Hepatocyte (in vitro differentiated cells): ENCODE measurements at regions not wholly inside any gene's neighbourhood (a gene's known extent, or its start where the extent isn't known, plus 50 kb on each side); places are given as distances from the start of the nearest gene placed in this dataset.

Experiments used
- DNase-seq: peaks from one replicate; pipeline ENCODE4 v3.0.0-alpha.2; 2016; ENCODE audit warnings: low spot score
- H2AFZ ChIP-seq: fragments of 200-600 bp; sonication (generic); 2 replicates; pipeline ENCODE4 v1.6.0; 2016; ENCODE audit warnings: antibody characterized with exemption, mild to moderate bottlenecking
- H3K27ac ChIP-seq: fragments of 200-600 bp; sonication (generic); 2 replicates; pipeline ENCODE4 v1.5.1; 2016; ENCODE audit warnings: mild to moderate bottlenecking
- H3K27me3 ChIP-seq: fragments of 200-600 bp; sonication (generic); 2 replicates; pipeline ENCODE4 v1.6.1; 2016
- H3K36me3 ChIP-seq: fragments of 200-600 bp; sonication (generic); replicated peaks from 2 replicates; pipeline ENCODE4 v1.5.1; 2016; ENCODE audit warnings: low read depth; ENCODE audit not compliant: insufficient read depth
- H3K4me1 ChIP-seq: fragments of 200-600 bp; sonication (generic); 2 replicates; pipeline ENCODE4 v1.5.1; 2016; ENCODE audit warnings: mild to moderate bottlenecking, moderate library complexity; ENCODE audit not compliant: insufficient read depth
- H3K4me2 ChIP-seq: fragments of 200-600 bp; sonication (generic); 2 replicates; pipeline ENCODE4 v1.6.0; 2016
- H3K4me3 ChIP-seq: fragments of 200-600 bp; sonication (generic); 2 replicates; pipeline ENCODE4 v1.5.1; 2016; ENCODE audit warnings: mild to moderate bottlenecking
- H3K79me2 ChIP-seq: fragments of 200-600 bp; sonication (generic); 2 replicates; pipeline ENCODE4 v1.6.0; 2017; ENCODE audit warnings: mild to moderate bottlenecking
- H3K9me2 ChIP-seq: fragments of 200-600 bp; sonication (generic); replicated peaks from 2 replicates; pipeline ENCODE4 v1.6.0; 2017; ENCODE audit warnings: mild to moderate bottlenecking; ENCODE audit not compliant: insufficient read depth
- H3K9me3 ChIP-seq: fragments of 200-600 bp; sonication (generic); 2 replicates; pipeline ENCODE4 v1.5.1; 2016; ENCODE audit warnings: low read depth, mild to moderate bottlenecking
- H4K20me1 ChIP-seq: fragments of 200-600 bp; sonication (generic); 2 replicates; pipeline ENCODE4 v1.6.0; 2016; ENCODE audit warnings: mild to moderate bottlenecking; ENCODE audit not compliant: insufficient read depth, poor library complexity, severe bottlenecking
- EZH2 ChIP-seq: fragments of 200-600 bp; sonication (generic); IDR thresholded peaks from 2 replicates; pipeline ENCODE4 v1.6.1; 2016; ENCODE audit warnings: antibody characterized with exemption, mild to moderate bottlenecking, borderline replicate concordance
- EZH2phosphoT487 ChIP-seq: fragments of 200-600 bp; sonication (generic); IDR thresholded peaks from one replicate; pipeline ENCODE4 v1.6.1; 2018; ENCODE audit warnings: antibody characterized with exemption, mild to moderate bottlenecking, low read depth, moderate library complexity; ENCODE audit not compliant: unreplicated experiment, severe bottlenecking
- WGBS: methylation state at CpG from one replicate; pipeline ENCODE4 v1.1.6; 2016; ENCODE audit warnings: low lambda C conversion rate; ENCODE audit errors: missing lambda C conversion rate; 5-methylcytosine and 5-hydroxymethylcytosine counted together
- TF ChIP-seq, protein P1 (sequence below): fragments of 200-600 bp; sonication (generic); IDR thresholded peaks from 2 replicates; pipeline ENCODE4 v1.5.1; 2016; ENCODE audit warnings: antibody characterized with exemption, mild to moderate bottlenecking; ENCODE audit not compliant: poor library complexity

- DNase-seq = no peak
- WGBS = 87% methylated on average over 23 of the region's 23 CpGs
- Histone ChIP-seq H3K27ac (no peak overlapping the region), H3K4me1 (no peaks in the 10 kb centered on the region), H3K4me3 (no peak overlapping the region), H2AFZ (no peak overlapping the region), H3K36me3 (no peaks in the 10 kb centered on the region), H3K27me3 (peaks cover 14% of the 10 kb centered on the region), H4K20me1 (no peaks in the 10 kb centered on the region), H3K79me2 (no peaks in the 10 kb centered on the region), H3K4me2 (no peak overlapping the region), H3K9me2 (no peaks in the 10 kb centered on the region), H3K9me3 (no peaks in the 10 kb centered on the region)
- TF ChIP-seq, protein P1, sequence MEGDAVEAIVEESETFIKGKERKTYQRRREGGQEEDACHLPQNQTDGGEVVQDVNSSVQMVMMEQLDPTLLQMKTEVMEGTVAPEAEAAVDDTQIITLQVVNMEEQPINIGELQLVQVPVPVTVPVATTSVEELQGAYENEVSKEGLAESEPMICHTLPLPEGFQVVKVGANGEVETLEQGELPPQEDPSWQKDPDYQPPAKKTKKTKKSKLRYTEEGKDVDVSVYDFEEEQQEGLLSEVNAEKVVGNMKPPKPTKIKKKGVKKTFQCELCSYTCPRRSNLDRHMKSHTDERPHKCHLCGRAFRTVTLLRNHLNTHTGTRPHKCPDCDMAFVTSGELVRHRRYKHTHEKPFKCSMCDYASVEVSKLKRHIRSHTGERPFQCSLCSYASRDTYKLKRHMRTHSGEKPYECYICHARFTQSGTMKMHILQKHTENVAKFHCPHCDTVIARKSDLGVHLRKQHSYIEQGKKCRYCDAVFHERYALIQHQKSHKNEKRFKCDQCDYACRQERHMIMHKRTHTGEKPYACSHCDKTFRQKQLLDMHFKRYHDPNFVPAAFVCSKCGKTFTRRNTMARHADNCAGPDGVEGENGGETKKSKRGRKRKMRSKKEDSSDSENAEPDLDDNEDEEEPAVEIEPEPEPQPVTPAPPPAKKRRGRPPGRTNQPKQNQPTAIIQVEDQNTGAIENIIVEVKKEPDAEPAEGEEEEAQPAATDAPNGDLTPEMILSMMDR = no peak
- TF ChIP-seq EZH2 = no peak
- no peak for TF ChIP-seq EZH2phosphoT487
Observed at GRCh38 chr1:110752941-110753725, 78.4 kb upstream of the KCNA3 start.

GRCh38 chr1:110750562-110750961 is 75.8 kb upstream of the KCNA3 start:
- Histone ChIP-seq H3K27ac (no peak overlapping the region), H3K4me3 (no peak overlapping the region), H2AFZ (no peak overlapping the region), H3K27me3 (peaks cover 10% of the 10 kb centered on the region), H4K20me1 (no peaks in the 10 kb centered on the region), H3K4me2 (no peak overlapping the region), H3K36me3 (no peaks in the 10 kb centered on the region), H3K4me1 (no peaks in the 10 kb centered on the region), H3K9me3 (no peaks in the 10 kb centered on the region), H3K79me2 (no peaks in the 10 kb centered on the region), H3K9me2 (no peaks in the 10 kb centered on the region)
- TF ChIP-seq EZH2phosphoT487 (no peak), EZH2 (no peak)
- TF ChIP-seq, protein P1 = no peak
- WGBS = 44% methylated on average over 3 of the region's 3 CpGs
- no peak for DNase-seq

GRCh38 chr1:110749960-110750359 is 75.2 kb upstream of the KCNA3 start:
- Histone ChIP-seq H4K20me1 (no peaks in the 10 kb centered on the region), H3K27me3 (peaks cover 7% of the 10 kb centered on the region), H3K4me1 (no peaks in the 10 kb centered on the region), H2AFZ (no peak overlapping the region), H3K79me2 (no peaks in the 10 kb centered on the region), H3K9me3 (no peaks in the 10 kb centered on the region), H3K36me3 (no peaks in the 10 kb centered on the region), H3K4me2 (no peak overlapping the region), H3K9me2 (no peaks in the 10 kb centered on the region), H3K4me3 (no peak overlapping the region), H3K27ac (no peak overlapping the region)
- WGBS = 74% methylated on average over 4 of the region's 4 CpGs
- DNase-seq = no peak
- TF ChIP-seq, protein P1 = no peak
- no peak for TF ChIP-seq EZH2phosphoT487
- TF ChIP-seq EZH2 = no peak
